Natural killer cell (primary cell): ENCODE measurements at regions not wholly inside any gene's neighbourhood (a gene's known extent, or its start where the extent isn't known, plus 50 kb on each side); places are given as distances from the start of the nearest gene placed in this dataset.

Experiments
- ATAC-seq, 3 donors: fragments of 150-1000 bp in 2 of 3; fragments of 200-7000 bp in 1 of 3; cut with Tn5 transposase; 1 replicate in 1 of 3; 2 replicates in 2 of 3; pipeline ENCODE4 v1.10.0; 2021; ENCODE audit warnings: mild to moderate bottlenecking in 2 of 3, moderate library complexity in 2 of 3
- DNase-seq, 2 donors: peaks; one replicate each; pipeline versions ENCODE4 v3.0.0 to v3.0.0-alpha.2; 2013 to 2021; ENCODE audit warnings: mixed read lengths in 1 of 2
- H3K27ac ChIP-seq: one replicate; pipeline ENCODE4 v1.5.1; 2013; ENCODE audit warnings: mild to moderate bottlenecking, low read length
- H3K27me3 ChIP-seq: one replicate; pipeline ENCODE4 v1.6.1; 2013; ENCODE audit warnings: low read length; ENCODE audit not compliant: control insufficient read depth, insufficient read depth
- H3K36me3 ChIP-seq: one replicate; pipeline ENCODE4 v1.6.1; 2013; ENCODE audit warnings: low read length; ENCODE audit not compliant: control insufficient read depth, insufficient read depth
- H3K4me1 ChIP-seq: one replicate; pipeline ENCODE4 v1.6.1; 2013; ENCODE audit warnings: low read length; ENCODE audit not compliant: control insufficient read depth, insufficient read depth
- H3K4me3 ChIP-seq: one replicate; pipeline ENCODE4 v1.5.1; 2013; ENCODE audit warnings: low read length
- H3K9me3 ChIP-seq: one replicate; pipeline ENCODE4 v1.6.1; 2013; ENCODE audit warnings: low read length; ENCODE audit not compliant: control insufficient read depth, insufficient read depth
- H3K27ac Mint-ChIP-seq, 2 donors: one replicate each; pipeline ENCODE4 v1.8.0; 2022; ENCODE audit warnings: mild to moderate bottlenecking in 2 of 2, mixed read lengths in 2 of 2, moderate library complexity in 1 of 2
- H3K27me3 Mint-ChIP-seq, 2 donors: one replicate each; pipeline ENCODE4 v1.8.0; 2022; ENCODE audit warnings: low read depth in 2 of 2, mixed read lengths in 2 of 2
- H3K36me3 Mint-ChIP-seq: one replicate; pipeline ENCODE4 v1.8.0; 2022; ENCODE audit warnings: mixed read lengths
- H3K4me1 Mint-ChIP-seq, 2 donors: one replicate each; pipeline ENCODE4 v1.8.0; 2022; ENCODE audit warnings: mixed read lengths in 2 of 2
- H3K4me3 Mint-ChIP-seq: one replicate; pipeline ENCODE4 v1.8.0; 2022; ENCODE audit warnings: mild to moderate bottlenecking, moderate library complexity, mixed read lengths
- H3K9me3 Mint-ChIP-seq, 2 donors: one replicate each; pipeline ENCODE4 v1.8.0; 2022; ENCODE audit warnings: mixed read lengths in 2 of 2
- CTCF ChIP-seq: fragments of 200-600 bp; IDR thresholded peaks from one replicate; pipeline ENCODE4 v1.8.0; 2022; ENCODE audit warnings: antibody characterized with exemption
- WGBS: methylation state at CpG from one replicate; pipeline ENCODE4 v1.1.7; 2013; ENCODE audit warnings: missing lambda C conversion rate; ENCODE audit not compliant: insufficient coverage; 5-methylcytosine and 5-hydroxymethylcytosine counted together
- intact Hi-C: fragments of 100-400 bp; cut with micrococcal nuclease; formaldehyde crosslinking; loops from one replicate; pipeline ENCODE4 v1.14.2; 2022

- intact Hi-C loops = no loop called here
- H3K27ac Mint-ChIP-seq = no peak overlapping the region
- 87% methylated on average over 12 of the region's 12 CpGs for WGBS
Observed at GRCh38 chr1:9486466-9487140, 52.7 kb upstream of the SLC25A33 start.

More at GRCh38 chr1:9486466-9487140, 52.7 kb upstream of the SLC25A33 start:
- Histone ChIP-seq H3K36me3 (no peaks in the 10 kb centered on the region), H3K4me1 (peaks cover 3% of the 10 kb centered on the region), H3K27me3 (no peaks in the 10 kb centered on the region), H3K9me3 (no peaks in the 10 kb centered on the region), H3K27ac (no peak overlapping the region), H3K4me3 (no peak overlapping the region)
- Mint-ChIP-seq H3K27me3 (peaks cover 0 to 20% of the 10 kb centered on the region in 2 donors), H3K9me3 (no peaks in the 10 kb centered on the region), H3K36me3 (no peaks in the 10 kb centered on the region), H3K4me1 (no peaks in the 10 kb centered on the region), H3K4me3 (no peak overlapping the region)
- no peak for DNase-seq
- TF ChIP-seq CTCF = no peak
- ATAC-seq = no peak
